ENCODE measurements at regions not wholly inside any gene's neighbourhood (a gene's known extent, or its start where the extent isn't known, plus 50 kb on each side); places are given as distances from the start of the nearest gene placed in this dataset.

DNA sequence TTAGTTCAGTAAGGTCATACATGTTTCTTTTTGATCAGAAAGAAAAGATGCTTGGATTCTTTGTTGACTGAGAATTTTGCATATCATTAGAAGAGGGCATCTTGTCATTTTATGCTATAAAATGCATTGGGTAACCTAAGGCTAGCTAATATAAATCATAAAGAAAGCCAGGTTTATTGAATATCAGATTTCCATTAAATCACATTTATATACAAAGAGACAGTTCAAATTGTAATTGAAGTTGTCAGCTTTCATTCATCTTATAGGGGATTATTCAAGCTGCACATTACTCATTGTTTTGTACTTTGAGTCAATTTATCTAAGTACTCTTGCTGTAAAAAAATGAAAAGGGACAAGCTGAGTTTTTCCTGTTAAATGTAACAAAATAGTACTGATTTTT lies 259.1 kb upstream of the CDH12 start:
- TF ChIP-seq, protein P1, sequence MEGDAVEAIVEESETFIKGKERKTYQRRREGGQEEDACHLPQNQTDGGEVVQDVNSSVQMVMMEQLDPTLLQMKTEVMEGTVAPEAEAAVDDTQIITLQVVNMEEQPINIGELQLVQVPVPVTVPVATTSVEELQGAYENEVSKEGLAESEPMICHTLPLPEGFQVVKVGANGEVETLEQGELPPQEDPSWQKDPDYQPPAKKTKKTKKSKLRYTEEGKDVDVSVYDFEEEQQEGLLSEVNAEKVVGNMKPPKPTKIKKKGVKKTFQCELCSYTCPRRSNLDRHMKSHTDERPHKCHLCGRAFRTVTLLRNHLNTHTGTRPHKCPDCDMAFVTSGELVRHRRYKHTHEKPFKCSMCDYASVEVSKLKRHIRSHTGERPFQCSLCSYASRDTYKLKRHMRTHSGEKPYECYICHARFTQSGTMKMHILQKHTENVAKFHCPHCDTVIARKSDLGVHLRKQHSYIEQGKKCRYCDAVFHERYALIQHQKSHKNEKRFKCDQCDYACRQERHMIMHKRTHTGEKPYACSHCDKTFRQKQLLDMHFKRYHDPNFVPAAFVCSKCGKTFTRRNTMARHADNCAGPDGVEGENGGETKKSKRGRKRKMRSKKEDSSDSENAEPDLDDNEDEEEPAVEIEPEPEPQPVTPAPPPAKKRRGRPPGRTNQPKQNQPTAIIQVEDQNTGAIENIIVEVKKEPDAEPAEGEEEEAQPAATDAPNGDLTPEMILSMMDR (conservative IDR thresholded peaks at IDR 0.05 in 1 of 2, IDR thresholded peaks at IDR 0.05 in 1 of 2; ENCODE audit: low read depth in 1 of 2, low read length in 2 of 2) = no peak
- no peak for TF ChIP-seq EZH2 (IDR thresholded peaks at IDR 0.05; ENCODE audit: low read length, missing control alignments)

Data from fibroblast of lung (primary cell).